ENCODE measurements at regions not wholly inside any gene's neighbourhood (a gene's known extent, or its start where the extent isn't known, plus 50 kb on each side); places are given as distances from the start of the nearest gene placed in this dataset.

DNA sequence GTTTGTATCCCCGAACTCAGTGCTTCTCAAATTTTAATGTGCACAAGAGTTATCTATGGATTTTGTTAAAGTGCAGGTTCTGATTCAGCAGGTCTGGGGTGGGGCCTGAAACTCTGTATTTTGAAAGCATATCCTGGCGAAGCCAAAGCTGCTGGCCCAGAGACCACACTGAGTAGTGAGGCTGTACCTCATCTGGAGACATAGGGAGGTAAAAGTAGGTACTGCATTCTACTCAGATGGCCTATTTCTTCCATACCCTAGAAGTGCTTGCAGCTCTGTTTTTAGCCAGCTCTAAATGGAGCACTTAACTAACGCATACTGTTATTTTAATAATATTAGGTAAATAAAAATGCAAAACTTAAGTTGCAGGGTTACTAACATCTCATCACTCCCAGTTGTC is 206.2 kb upstream of the PRNP start:
- DNase-seq: no peak
- H3K36me3 ChIP-seq (ENCODE audit: insufficient read depth, low read length): no peaks in the 10 kb centered on the region

GRCh38 chr20:4476903-4477500 is 209.3 kb upstream of the PRNP start:
- H3K9me2 ChIP-seq (replicated peaks; ENCODE audit: insufficient read depth, low read length): no peaks in the 10 kb centered on the region
- no peak overlapping the region for H2AFZ ChIP-seq (ENCODE audit: low read length)
- H3K27me3 ChIP-seq (ENCODE audit: low read length): no peaks in the 10 kb centered on the region
- no peaks in the 10 kb centered on the region for H3K9me3 ChIP-seq (ENCODE audit: low read length)
- DNase-seq: no peak
- no peaks in the 10 kb centered on the region for H3K36me3 ChIP-seq (ENCODE audit: insufficient read depth, low read length)
- no peaks in the 10 kb centered on the region for H3K79me2 ChIP-seq (ENCODE audit: low read length)
- H3K4me3 ChIP-seq (ENCODE audit: low read length): no peak overlapping the region
- H3K4me2 ChIP-seq (ENCODE audit: low read depth, low read length, poor library complexity, severe bottlenecking): no peak overlapping the region
- no peaks in the 10 kb centered on the region for H3K4me1 ChIP-seq (ENCODE audit: low read length)
- no peak overlapping the region for H3K9ac ChIP-seq (ENCODE audit: low read length)
- no peaks in the 10 kb centered on the region for H4K20me1 ChIP-seq (ENCODE audit: insufficient read depth, low read depth, low read length)
- H3K27ac ChIP-seq (ENCODE audit: low read length): no peak overlapping the region

More for the DNA sequence above, 206.2 kb upstream of the PRNP start:
- Histone ChIP-seq H3K4me3 (ENCODE audit: low read length) (no peak overlapping the region), H3K27me3 (ENCODE audit: low read length) (no peaks in the 10 kb centered on the region), H3K27ac (ENCODE audit: low read length) (no peak overlapping the region), H2AFZ (ENCODE audit: low read length) (no peak overlapping the region), H3K79me2 (ENCODE audit: low read length) (no peaks in the 10 kb centered on the region), H3K4me1 (ENCODE audit: low read length) (no peaks in the 10 kb centered on the region), H3K9ac (ENCODE audit: low read length) (no peak overlapping the region), H4K20me1 (ENCODE audit: insufficient read depth, low read depth, low read length) (no peaks in the 10 kb centered on the region), H3K9me2 (replicated peaks; ENCODE audit: insufficient read depth, low read length) (no peaks in the 10 kb centered on the region), H3K9me3 (ENCODE audit: low read length) (no peaks in the 10 kb centered on the region), H3K4me2 (ENCODE audit: low read depth, low read length, poor library complexity, severe bottlenecking) (no peak overlapping the region)

- H3K4me3 ChIP-seq (ENCODE audit: low read length): no peak overlapping the region
- H4K20me1 ChIP-seq (ENCODE audit: insufficient read depth, low read depth, low read length): no peaks in the 10 kb centered on the region
- H3K9me3 ChIP-seq (ENCODE audit: low read length): no peaks in the 10 kb centered on the region
- no peaks in the 10 kb centered on the region for H3K36me3 ChIP-seq (ENCODE audit: insufficient read depth, low read length)
- DNase-seq: no peak
- H3K4me2 ChIP-seq (ENCODE audit: low read depth, low read length, poor library complexity, severe bottlenecking): no peak overlapping the region
- no peak overlapping the region for H3K27ac ChIP-seq (ENCODE audit: low read length)
- H3K27me3 ChIP-seq (ENCODE audit: low read length): no peaks in the 10 kb centered on the region
- no peak overlapping the region for H2AFZ ChIP-seq (ENCODE audit: low read length)
- no peaks in the 10 kb centered on the region for H3K9me2 ChIP-seq (replicated peaks; ENCODE audit: insufficient read depth, low read length)
- no peaks in the 10 kb centered on the region for H3K4me1 ChIP-seq (ENCODE audit: low read length)
- H3K79me2 ChIP-seq (ENCODE audit: low read length): no peaks in the 10 kb centered on the region
- H3K9ac ChIP-seq (ENCODE audit: low read length): no peak overlapping the region
Measured at GRCh38 chr20:4472906-4473305, 213.3 kb upstream of the PRNP start.

DNA sequence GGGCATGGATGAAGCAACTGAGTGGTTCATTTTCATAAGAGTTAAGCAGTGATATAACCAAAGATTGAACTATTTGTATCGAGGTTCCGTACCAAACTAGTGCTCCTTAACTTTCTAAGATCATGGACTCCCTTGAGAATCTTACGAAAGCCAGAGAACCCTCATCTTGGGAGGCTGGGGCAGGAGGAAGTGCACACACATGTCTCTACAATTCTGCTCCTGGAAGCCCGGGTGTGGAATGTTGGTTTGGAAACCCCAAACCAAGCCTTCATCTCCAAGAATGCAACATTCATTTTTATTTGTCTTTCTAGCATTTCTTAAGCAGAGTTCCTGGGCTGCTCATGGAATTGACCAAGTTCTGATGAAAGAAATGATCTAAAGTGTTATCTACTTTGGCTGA is 215.0 kb upstream of the PRNP start:
- Histone ChIP-seq H2AFZ (ENCODE audit: low read length) (no peak overlapping the region), H4K20me1 (ENCODE audit: insufficient read depth, low read depth, low read length) (no peaks in the 10 kb centered on the region), H3K79me2 (ENCODE audit: low read length) (no peaks in the 10 kb centered on the region), H3K9ac (ENCODE audit: low read length) (no peak overlapping the region), H3K9me2 (replicated peaks; ENCODE audit: insufficient read depth, low read length) (no peaks in the 10 kb centered on the region), H3K27me3 (ENCODE audit: low read length) (no peaks in the 10 kb centered on the region), H3K27ac (ENCODE audit: low read length) (no peak overlapping the region), H3K4me2 (ENCODE audit: low read depth, low read length, poor library complexity, severe bottlenecking) (no peak overlapping the region), H3K36me3 (ENCODE audit: insufficient read depth, low read length) (no peaks in the 10 kb centered on the region), H3K9me3 (ENCODE audit: low read length) (no peaks in the 10 kb centered on the region), H3K4me3 (ENCODE audit: low read length) (no peak overlapping the region), H3K4me1 (ENCODE audit: low read length) (no peaks in the 10 kb centered on the region)
- DNase-seq: no peak

DNA sequence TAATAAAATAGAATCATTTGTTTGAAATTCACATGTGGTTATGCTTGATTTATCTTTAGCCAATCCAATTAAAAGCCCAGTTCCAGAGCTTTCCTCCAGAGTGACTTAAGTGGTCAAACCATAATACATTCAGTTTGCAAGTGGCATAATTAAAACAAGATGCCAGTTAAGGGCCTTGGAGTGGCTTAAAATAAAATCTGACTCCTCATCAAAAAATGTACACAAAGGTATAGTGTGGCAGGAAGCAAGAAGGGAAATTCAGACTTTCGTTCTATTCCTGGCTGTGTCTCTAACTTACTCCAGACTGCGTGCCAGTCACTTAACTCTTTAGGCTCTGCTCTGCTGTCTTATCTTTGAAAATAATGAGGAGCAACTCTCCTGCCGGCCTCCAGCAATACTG is 215.9 kb upstream of the PRNP start:
- Histone ChIP-seq H3K9me2 (replicated peaks; ENCODE audit: insufficient read depth, low read length) (no peaks in the 10 kb centered on the region), H4K20me1 (ENCODE audit: insufficient read depth, low read depth, low read length) (no peaks in the 10 kb centered on the region), H3K27me3 (ENCODE audit: low read length) (no peaks in the 10 kb centered on the region), H3K36me3 (ENCODE audit: insufficient read depth, low read length) (no peaks in the 10 kb centered on the region), H3K27ac (ENCODE audit: low read length) (no peak overlapping the region), H3K4me1 (ENCODE audit: low read length) (no peaks in the 10 kb centered on the region), H3K4me2 (ENCODE audit: low read depth, low read length, poor library complexity, severe bottlenecking) (no peak overlapping the region), H2AFZ (ENCODE audit: low read length) (no peak overlapping the region), H3K4me3 (ENCODE audit: low read length) (no peak overlapping the region), H3K9me3 (ENCODE audit: low read length) (no peaks in the 10 kb centered on the region), H3K79me2 (ENCODE audit: low read length) (no peaks in the 10 kb centered on the region), H3K9ac (ENCODE audit: low read length) (no peak overlapping the region)
- no peak for DNase-seq

GRCh38 chr20:4469910-4470309 is 216.3 kb upstream of the PRNP start:
- H3K4me1 ChIP-seq (ENCODE audit: low read length): no peaks in the 10 kb centered on the region
- no peak overlapping the region for H3K9ac ChIP-seq (ENCODE audit: low read length)
- H3K27me3 ChIP-seq (ENCODE audit: low read length): no peaks in the 10 kb centered on the region
- no peaks in the 10 kb centered on the region for H3K79me2 ChIP-seq (ENCODE audit: low read length)
- H3K9me3 ChIP-seq (ENCODE audit: low read length): no peaks in the 10 kb centered on the region
- H4K20me1 ChIP-seq (ENCODE audit: insufficient read depth, low read depth, low read length): no peaks in the 10 kb centered on the region
- DNase-seq: no peak
- H2AFZ ChIP-seq (ENCODE audit: low read length): no peak overlapping the region
- H3K4me2 ChIP-seq (ENCODE audit: low read depth, low read length, poor library complexity, severe bottlenecking): no peak overlapping the region
- no peaks in the 10 kb centered on the region for H3K9me2 ChIP-seq (replicated peaks; ENCODE audit: insufficient read depth, low read length)
- H3K36me3 ChIP-seq (ENCODE audit: insufficient read depth, low read length): no peaks in the 10 kb centered on the region
- H3K27ac ChIP-seq (ENCODE audit: low read length): no peak overlapping the region
- H3K4me3 ChIP-seq (ENCODE audit: low read length): no peak overlapping the region

DNA sequence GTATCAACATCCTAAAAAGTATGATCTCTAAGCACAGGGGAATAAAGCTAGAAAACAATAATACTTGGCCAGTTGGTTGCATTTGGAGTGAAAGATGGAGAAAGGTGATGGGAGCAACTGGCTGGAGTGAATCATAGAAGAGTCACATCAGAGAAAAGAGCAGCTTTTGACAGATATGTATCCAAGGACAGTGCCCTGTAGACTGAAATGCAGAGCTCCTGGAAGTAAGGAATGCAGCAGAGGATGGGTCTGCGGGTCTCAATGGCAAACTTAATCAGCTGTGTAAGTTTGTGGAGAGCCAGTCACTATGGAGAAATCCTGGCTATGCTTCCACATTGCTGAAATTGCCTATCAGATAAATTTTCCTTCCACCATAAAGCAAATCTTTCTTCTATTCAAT is 218.1 kb upstream of the PRNP start:
- DNase-seq: no peak
- no peak overlapping the region for H3K4me2 ChIP-seq (ENCODE audit: low read depth, low read length, poor library complexity, severe bottlenecking)
- no peaks in the 10 kb centered on the region for H3K27me3 ChIP-seq (ENCODE audit: low read length)
- H3K9me2 ChIP-seq (replicated peaks; ENCODE audit: insufficient read depth, low read length): no peaks in the 10 kb centered on the region
- H2AFZ ChIP-seq (ENCODE audit: low read length): no peak overlapping the region
- no peaks in the 10 kb centered on the region for H3K36me3 ChIP-seq (ENCODE audit: insufficient read depth, low read length)
- H3K4me3 ChIP-seq (ENCODE audit: low read length): no peak overlapping the region
- no peaks in the 10 kb centered on the region for H3K9me3 ChIP-seq (ENCODE audit: low read length)
- H4K20me1 ChIP-seq (ENCODE audit: insufficient read depth, low read depth, low read length): no peaks in the 10 kb centered on the region
- no peak overlapping the region for H3K9ac ChIP-seq (ENCODE audit: low read length)
- H3K79me2 ChIP-seq (ENCODE audit: low read length): no peaks in the 10 kb centered on the region
- H3K27ac ChIP-seq (ENCODE audit: low read length): no peak overlapping the region
- H3K4me1 ChIP-seq (ENCODE audit: low read length): no peaks in the 10 kb centered on the region

DNA sequence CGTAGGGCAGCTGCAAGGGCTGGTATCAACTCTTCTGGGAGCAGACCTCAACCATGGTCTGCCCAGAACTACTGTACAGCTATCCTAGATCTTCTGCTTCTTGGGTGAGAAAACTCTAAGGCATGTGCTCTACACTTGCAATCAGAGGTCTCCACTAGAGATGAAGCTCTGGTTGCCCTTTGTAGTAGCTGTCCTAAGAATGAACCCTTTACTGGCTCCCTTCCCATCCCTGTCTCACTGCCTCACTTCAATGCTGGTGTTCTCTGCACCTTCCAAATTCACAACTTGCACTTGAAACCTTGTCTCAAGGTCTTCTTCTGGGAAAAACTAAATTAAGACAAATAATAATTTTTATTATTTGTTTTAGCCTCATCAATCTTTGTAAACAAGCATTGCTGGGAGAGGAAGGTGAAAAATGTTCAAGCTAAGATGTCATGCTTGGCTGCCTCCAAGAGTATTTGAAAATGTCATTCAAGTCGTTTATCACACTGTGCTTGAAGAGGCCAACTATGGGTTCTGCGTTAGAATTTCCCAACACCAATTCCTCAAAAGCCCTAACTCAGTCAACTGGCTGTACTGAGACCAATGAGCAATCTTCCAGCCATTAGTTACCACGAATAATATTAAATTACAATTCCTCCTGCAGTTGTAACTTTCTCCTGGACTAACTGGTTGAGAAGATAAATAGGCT is 216.9 kb upstream of the ADRA1D start:
- no peak overlapping the region for H3K9ac ChIP-seq (ENCODE audit: low read length)
- no peaks in the 10 kb centered on the region for H3K27me3 ChIP-seq (ENCODE audit: low read length)
- H3K4me3 ChIP-seq (ENCODE audit: low read length): no peak overlapping the region
- H3K9me3 ChIP-seq (ENCODE audit: low read length): no peaks in the 10 kb centered on the region
- H3K27ac ChIP-seq (ENCODE audit: low read length): no peak overlapping the region
- no peaks in the 10 kb centered on the region for H3K9me2 ChIP-seq (replicated peaks; ENCODE audit: insufficient read depth, low read length)
- H3K4me2 ChIP-seq (ENCODE audit: low read depth, low read length, poor library complexity, severe bottlenecking): no peak overlapping the region
- H3K4me1 ChIP-seq (ENCODE audit: low read length): no peaks in the 10 kb centered on the region
- no peak for DNase-seq
- H3K79me2 ChIP-seq (ENCODE audit: low read length): no peaks in the 10 kb centered on the region
- no peaks in the 10 kb centered on the region for H3K36me3 ChIP-seq (ENCODE audit: insufficient read depth, low read length)
- no peak overlapping the region for H2AFZ ChIP-seq (ENCODE audit: low read length)
- H4K20me1 ChIP-seq (ENCODE audit: insufficient read depth, low read depth, low read length): no peaks in the 10 kb centered on the region
